ENCODE measurements at regions not wholly inside any gene's neighbourhood (a gene's known extent, or its start where the extent isn't known, plus 50 kb on each side); places are given as distances from the start of the nearest gene placed in this dataset.

- TF ChIP-seq RAD21 (IDR thresholded peaks at IDR 0.05; ENCODE audit: low read depth) (no peak), REST (IDR thresholded peaks at IDR 0.05; ENCODE audit: low read depth) (no peak), TAF1 (IDR thresholded peaks at IDR 0.05; ENCODE audit: low read depth) (no peak), ZBTB7A (IDR thresholded peaks at IDR 0.05; ENCODE audit: low read depth) (no peak), CEBPB (IDR thresholded peaks at IDR 0.05) (no peak), YY1 (IDR thresholded peaks at IDR 0.05; ENCODE audit: low read depth) (no peak), MAX (IDR thresholded peaks at IDR 0.05) (no peak), FOXM1 (IDR thresholded peaks at IDR 0.05; ENCODE audit: borderline replicate concordance, low read depth) (no peak), NFIC (IDR thresholded peaks at IDR 0.05) (no peak), EP300 (IDR thresholded peaks at IDR 0.05; ENCODE audit: borderline replicate concordance) (no peak), EGR1 (IDR thresholded peaks at IDR 0.05) (no peak), CREB1 (IDR thresholded peaks at IDR 0.05; ENCODE audit: low read depth) (no peak), TCF12 (IDR thresholded peaks at IDR 0.05; ENCODE audit: low read depth) (no peak)
- TF ChIP-seq, protein P1, sequence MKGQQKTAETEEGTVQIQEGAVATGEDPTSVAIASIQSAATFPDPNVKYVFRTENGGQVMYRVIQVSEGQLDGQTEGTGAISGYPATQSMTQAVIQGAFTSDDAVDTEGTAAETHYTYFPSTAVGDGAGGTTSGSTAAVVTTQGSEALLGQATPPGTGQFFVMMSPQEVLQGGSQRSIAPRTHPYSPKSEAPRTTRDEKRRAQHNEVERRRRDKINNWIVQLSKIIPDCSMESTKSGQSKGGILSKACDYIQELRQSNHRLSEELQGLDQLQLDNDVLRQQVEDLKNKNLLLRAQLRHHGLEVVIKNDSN (IDR thresholded peaks at IDR 0.05) = no peak
Observed at GRCh38 chr3:154936196-154936595, 143.9 kb upstream of the MME start.
